DND-41 (cell line): ENCODE measurements at regions not wholly inside any gene's neighbourhood (a gene's known extent, or its start where the extent isn't known, plus 50 kb on each side); places are given as distances from the start of the nearest gene placed in this dataset.

Experiments used
- EZH2 ChIP-seq: IDR thresholded peaks from 3 replicates; pipeline ENCODE4 v1.6.1; 2012; ENCODE audit warnings: borderline replicate concordance, low read depth, mild to moderate bottlenecking, moderate library complexity, low read length, inconsistent platforms; ENCODE audit not compliant: severe bottlenecking
- TF ChIP-seq, protein P1 (sequence below): IDR thresholded peaks from 2 replicates; pipeline ENCODE4 v1.5.1; 2012; ENCODE audit warnings: borderline replicate concordance, low read length, moderate library complexity, mild to moderate bottlenecking; ENCODE audit not compliant: poor library complexity, severe bottlenecking; ENCODE audit errors: extremely low read depth

DNA sequence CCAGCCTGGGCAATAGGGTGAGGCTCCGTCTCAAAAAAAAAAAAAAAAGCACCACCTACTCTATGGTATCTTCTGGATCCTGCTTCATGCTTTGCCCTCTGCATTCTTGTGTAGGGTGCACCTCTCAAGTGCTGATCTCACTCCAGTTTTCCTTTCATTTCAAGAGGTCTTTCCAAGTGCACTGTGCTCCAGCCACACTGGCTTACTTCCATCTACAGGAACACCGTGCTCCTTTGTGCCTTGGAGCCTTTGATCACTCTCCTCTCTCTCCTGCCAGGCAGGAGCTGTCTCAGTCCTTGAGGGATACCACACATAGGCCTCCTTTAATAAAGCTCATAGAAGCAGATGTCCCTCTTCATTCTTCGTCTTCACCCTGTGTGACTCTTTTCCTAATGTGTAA lies 55.4 kb upstream of the GREM2 start:
- no peak for TF ChIP-seq EZH2
- TF ChIP-seq, protein P1, sequence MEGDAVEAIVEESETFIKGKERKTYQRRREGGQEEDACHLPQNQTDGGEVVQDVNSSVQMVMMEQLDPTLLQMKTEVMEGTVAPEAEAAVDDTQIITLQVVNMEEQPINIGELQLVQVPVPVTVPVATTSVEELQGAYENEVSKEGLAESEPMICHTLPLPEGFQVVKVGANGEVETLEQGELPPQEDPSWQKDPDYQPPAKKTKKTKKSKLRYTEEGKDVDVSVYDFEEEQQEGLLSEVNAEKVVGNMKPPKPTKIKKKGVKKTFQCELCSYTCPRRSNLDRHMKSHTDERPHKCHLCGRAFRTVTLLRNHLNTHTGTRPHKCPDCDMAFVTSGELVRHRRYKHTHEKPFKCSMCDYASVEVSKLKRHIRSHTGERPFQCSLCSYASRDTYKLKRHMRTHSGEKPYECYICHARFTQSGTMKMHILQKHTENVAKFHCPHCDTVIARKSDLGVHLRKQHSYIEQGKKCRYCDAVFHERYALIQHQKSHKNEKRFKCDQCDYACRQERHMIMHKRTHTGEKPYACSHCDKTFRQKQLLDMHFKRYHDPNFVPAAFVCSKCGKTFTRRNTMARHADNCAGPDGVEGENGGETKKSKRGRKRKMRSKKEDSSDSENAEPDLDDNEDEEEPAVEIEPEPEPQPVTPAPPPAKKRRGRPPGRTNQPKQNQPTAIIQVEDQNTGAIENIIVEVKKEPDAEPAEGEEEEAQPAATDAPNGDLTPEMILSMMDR: no peak
